NT2/D1 (cell line): ENCODE measurements at regions not wholly inside any gene's neighbourhood (a gene's known extent, or its start where the extent isn't known, plus 50 kb on each side); places are given as distances from the start of the nearest gene placed in this dataset.

Source experiments
- SUZ12 ChIP-seq: IDR thresholded peaks from 2 replicates; pipeline ENCODE4 v1.6.1; 2011; ENCODE audit not compliant: insufficient read length, insufficient read depth; ENCODE audit errors: extremely low read depth
- YY1 ChIP-seq: IDR thresholded peaks from 2 replicates; pipeline ENCODE4 v1.6.1; 2011; ENCODE audit not compliant: insufficient read length, insufficient read depth
- ZNF274 ChIP-seq: IDR thresholded peaks from 2 replicates; pipeline ENCODE4 v1.6.1; 2011; ENCODE audit warnings: mild to moderate bottlenecking, low read depth, low read length

DNA sequence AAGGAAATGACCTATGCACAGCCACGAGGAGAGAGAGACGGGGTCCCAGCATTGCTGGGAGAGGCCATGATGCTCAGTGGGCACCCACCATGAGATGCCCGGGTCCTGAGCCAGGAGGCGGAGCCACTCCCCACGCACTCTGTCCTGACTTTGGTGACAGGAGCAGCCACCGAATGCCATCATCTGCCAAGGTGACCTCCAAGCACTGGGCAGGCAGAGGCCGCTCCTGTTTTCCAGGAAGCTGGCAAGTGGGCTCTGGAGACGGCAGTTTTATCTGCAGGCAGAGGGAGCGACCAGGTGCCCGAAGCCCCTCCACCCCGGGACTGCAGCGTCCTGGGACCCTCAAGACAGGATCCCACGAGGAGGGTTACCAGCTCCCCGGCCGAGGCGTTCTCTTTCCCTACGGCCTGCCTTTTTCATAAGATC is 453.9 kb downstream of the BRD1 start:
- no peak for TF ChIP-seq SUZ12
- no peak for TF ChIP-seq YY1
- TF ChIP-seq ZNF274 = no peak
